Right lung (tissue), 2 donors: ENCODE measurements at regions not wholly inside any gene's neighbourhood (a gene's known extent, or its start where the extent isn't known, plus 50 kb on each side); places are given as distances from the start of the nearest gene placed in this dataset.
"Not testable (repeated sequence)": the region's sequence is repeated elsewhere in the genome, so short reads cannot be mapped to it uniquely, and the experiment has no call there.

Experiments used
- DNase-seq, 2 donors: peaks; one replicate each; pipeline ENCODE4 v3.0.0-alpha.2; 2013

DNA sequence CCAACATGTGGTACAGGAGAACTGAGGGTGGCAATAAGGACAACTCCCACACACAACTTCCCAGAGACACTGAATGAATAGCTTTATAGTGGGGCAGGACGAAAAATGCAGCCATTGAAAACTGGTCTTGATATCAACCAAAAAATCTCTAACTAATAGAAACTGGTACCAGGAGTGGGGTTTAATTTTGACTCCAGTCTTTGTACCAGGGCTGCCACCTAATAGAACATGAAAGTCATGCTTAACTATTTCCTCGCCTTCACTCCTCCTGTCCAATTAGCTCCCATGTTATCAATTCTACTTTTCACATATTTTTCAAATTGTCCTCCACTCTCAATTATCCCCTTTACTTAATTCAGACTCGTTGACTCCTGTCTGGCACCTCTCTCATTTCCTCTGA is 192.0 kb upstream of the ERCC4 start:
- no peak for DNase-seq

GRCh38 chr16:13733561-13733960 is 186.4 kb upstream of the ERCC4 start:
- no peak for DNase-seq

DNA sequence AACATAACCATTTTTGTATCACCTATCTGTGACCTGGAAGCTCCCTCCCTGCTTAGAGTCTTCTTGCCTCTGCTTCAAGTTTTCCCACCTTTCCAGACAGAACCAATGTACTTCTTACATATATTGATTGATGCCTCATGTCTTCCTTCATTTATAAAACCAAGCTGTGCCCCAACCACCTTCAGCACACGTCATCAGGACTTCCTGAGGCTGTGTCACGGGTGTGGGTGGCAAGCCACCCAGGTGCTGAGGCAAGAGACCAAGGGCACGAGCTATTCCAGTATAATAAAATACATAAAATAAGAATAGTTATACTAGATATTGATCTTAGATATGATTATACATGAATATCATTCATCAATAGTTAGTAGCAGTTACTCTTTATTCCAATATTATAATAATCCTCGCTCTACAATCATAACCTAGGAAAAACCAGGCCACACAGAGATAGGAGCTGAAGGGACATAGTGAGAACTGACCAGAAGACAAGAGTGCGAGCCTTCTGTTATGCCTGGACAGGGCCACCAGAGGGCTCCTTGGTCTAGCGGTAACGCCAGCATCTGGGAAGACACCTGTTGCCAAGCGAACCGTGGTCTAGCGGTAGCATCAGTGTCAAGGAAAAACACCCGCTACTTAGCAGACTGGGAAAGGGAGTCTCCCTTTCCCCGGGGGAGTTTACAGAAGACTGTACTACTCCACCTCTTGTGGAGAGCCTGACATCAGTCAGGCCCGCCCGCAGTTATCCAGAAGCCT is 180.2 kb upstream of the ERCC4 start:
- DNase-seq, result not testable (repeated sequence)

DNA sequence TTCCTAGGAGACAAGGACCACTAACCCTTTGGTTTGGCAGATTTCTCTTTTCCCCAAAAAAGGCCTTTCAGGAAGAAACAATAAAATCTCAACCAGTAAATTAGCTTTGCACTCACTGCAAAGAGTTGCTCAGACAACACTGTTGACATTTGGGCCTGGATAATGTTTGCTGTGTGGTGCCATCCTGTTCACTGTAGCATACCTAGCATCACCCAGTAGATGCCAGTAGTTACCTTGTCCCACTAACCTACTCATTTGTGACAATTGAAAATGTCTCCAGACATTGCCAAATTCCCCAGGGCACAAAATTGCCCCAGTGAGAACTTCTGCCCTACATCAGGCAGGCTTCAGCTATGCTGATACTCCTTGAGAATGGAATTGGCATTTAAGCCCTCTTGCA is 177.0 kb upstream of the ERCC4 start:
- no peak for DNase-seq

GRCh38 chr16:13743571-13743970 is 176.4 kb upstream of the ERCC4 start:
- no peak for DNase-seq

GRCh38 chr16:13756411-13757140 is 163.4 kb upstream of the ERCC4 start:
- DNase-seq, result no peak

DNA sequence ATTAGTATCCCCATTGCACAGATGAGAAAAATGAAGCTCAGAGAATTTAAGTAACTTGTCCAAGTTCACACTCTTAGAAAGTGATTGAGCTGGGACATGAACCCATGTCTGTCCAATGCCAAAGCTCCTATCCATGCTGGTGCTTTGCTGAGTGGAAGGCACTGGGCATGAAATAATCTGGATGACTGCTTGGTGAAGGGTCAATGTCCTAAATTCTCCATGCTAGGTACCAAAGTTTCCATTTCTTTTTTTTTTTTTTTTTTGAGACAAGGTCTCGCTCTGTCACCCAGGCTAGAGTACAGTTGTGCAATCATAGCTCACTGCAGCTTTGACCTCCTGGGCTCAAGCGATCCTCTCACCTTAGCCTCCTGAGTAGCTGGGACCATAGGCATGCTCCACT is 153.6 kb upstream of the ERCC4 start:
- no peak for DNase-seq

DNA sequence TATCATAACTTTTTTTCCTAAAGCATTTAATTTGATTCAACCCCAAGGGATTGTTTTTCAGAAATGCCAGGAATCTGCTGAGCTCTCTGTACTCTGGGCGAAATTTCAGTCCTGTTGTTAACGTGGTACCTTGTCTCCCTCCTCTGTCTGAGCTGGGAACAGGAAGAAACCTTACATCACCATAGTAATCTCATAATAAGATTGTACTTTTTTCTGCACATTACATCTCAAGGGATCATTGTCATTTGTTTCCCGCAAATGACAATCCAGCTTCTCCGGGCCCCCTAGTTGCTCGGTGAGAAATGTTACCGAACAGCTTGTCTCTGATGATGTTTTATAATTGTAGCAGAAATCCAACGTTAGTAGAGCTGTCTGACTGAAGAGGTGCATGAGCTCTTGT is 152.7 kb upstream of the ERCC4 start:
- DNase-seq, result no peak

DNA sequence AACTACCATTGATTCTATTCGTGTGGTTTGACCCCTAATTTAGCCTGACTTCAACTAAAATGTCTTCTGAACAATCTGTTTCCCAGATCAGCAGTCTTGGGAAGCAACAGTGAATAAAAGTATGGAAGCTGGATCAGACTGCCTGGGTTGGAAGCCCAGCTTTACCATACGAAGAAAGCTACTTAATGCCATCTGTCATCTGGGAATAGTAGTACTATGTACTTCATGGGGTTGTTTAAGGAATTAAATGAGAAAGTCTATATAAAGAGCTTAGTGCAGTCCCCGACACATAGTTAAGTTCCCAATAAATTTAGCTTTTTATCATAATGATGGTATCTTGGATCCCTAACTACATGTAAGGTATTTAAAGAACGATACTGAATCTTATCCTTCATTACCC is 151.5 kb upstream of the ERCC4 start:
- DNase-seq, result no peak

- no peak for DNase-seq
These were observed 149.5 kb upstream of the ERCC4 start for GRCh38 chr16:13770436-13770835.

GRCh38 chr16:13772782-13773181 is 147.2 kb upstream of the ERCC4 start:
- no peak for DNase-seq

DNA sequence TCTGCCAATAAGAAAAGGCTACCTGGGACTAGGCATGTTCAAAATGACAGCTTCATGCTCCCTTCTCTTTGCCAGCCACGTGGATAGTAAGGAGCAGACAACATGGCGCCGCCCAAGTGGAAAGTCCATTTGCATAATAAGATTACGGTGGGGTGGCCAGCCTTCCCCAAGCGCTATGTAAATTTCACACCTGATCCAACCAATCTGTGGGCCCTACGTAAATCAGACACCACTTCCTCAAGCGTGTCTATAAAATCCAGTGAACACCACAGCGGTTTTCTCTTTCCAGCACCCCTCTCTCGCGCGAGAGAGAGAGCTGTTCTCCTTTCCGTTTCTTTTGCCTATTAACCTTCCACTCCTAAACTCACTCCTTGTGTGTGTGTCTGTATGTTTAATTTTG is 140.3 kb upstream of the ERCC4 start:
- DNase-seq, result no peak

DNA sequence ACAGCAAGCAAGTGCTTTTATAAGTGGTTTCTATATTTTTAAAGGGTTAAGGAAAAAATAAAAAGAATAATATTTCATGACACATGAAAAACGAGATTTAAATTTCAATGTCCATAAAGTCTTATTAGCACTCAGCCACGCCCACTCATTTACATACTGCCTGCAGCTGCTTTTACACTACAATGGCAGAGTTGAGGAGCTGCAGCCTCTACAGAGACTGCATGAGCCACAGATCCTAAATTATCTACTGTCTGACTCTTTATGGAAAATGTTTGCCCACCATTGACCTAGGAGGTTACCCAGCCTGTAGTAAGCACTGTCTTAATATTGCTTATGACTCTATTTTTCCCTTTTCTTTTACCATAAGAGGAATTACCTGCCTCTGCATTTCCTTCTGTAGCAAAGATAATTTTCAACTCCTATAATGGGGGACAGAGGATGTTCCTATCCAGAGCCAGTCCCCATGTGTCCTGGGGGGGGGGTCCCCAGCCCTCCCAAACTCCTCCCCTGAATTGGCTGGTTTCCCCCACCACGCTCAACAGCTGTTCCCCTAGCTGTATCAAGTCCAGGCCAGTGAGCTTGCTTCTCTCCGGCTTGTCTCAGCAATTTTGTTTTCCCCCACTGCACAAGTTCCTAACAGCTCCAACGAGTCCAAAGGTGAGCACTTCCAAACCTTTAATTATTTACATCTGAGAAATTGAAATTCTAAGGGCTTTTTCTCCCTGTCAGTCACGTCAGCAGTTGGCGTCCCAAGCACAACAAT is 139.4 kb upstream of the ERCC4 start:
- DNase-seq, result no peak

DNA sequence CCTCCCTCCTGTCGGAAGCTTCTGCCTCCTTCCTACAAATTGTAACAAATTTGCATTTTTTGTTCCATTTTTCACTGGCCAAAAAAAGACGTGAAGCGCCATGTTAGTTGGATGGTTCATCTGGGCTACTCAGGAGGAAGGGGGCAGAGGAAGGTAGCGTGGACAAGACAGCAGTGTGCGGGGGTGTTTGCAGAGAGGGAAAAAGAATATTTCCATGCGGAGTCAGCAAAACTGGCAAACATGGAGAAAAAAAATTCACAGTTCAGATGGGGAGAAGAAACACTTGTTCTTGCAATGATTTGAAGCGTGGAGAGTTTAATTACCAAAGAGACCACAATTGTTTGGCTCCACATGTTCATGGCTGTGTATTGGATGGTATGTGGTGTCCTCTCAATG is 138.8 kb upstream of the ERCC4 start:
- no peak for DNase-seq

GRCh38 chr16:13781575-13782338 is 138.2 kb upstream of the ERCC4 start:
- DNase-seq, result no peak

- no peak for DNase-seq
These were observed 128.9 kb upstream of the ERCC4 start for GRCh38 chr16:13791095-13791494.

DNA sequence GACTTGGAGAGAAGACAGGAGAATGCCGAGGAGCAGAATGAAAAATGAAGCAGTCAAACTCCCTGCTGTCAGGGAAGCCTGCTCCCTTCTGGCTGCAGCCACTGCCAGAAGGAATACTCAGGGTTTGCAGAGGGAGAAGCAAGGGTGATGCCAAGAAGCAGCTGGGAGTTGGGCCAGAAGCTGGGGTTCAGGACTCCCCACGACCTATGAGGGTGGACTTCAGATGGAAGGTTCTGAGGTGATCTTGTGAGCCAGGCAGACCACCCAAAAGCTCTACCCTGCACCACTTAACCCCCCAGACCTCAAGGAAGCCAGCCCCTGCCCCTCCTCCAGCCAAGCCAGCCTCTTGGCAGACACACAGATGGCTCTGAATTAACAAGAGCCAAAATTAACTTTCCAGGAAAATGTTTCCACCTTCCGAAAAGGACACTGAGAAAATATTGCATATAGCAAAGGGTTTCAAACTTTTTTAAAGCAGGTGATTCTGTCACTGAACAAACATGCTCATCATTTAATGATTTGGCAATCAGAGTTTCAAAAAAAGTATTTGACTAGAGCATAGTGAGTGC is 126.0 kb upstream of the ERCC4 start:
- DNase-seq, result no peak

DNA sequence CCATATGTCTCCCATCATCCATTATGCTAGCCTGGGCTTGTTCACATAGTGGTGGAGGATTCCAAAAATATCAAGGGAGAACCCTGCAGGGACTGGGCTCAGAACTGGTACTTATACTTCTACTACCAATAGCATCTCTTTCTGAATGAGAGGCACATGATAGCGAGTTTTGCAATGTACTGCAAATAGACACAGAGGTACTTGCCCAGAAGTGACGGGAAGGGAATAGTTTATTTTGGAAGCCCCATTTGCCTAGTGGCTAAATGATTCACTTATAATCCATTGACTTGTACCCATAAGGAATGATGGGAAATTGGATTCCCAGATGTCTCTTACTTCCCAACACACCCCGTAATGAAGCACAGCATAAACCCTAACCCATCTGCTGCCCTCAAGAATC is 124.8 kb upstream of the ERCC4 start:
- no peak for DNase-seq

DNA sequence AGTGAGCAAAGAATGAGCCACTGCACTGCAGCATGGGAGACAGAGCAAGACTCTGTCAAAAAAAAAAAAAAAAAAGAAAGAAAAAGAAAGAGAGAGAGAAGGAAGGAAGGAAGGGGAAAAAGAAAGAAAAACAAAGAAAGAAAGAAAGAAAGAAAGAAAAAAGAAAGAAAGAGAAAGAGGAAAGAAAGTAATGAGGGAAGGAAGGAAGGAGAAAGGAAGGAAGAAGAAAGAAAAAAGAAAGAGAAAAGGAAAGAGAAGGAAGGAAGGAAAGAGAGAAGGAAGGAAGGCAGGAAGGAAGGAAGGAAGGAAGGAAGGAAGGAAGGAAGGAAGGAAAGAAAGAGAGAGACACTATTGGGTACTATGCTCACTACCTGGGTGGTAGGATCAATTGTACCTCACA is 122.2 kb upstream of the ERCC4 start:
- no peak for DNase-seq

GRCh38 chr16:13798211-13798610 is 121.7 kb upstream of the ERCC4 start:
- DNase-seq, result no peak

GRCh38 chr16:13803974-13804373 is 116.0 kb upstream of the ERCC4 start:
- DNase-seq, result no peak

DNA sequence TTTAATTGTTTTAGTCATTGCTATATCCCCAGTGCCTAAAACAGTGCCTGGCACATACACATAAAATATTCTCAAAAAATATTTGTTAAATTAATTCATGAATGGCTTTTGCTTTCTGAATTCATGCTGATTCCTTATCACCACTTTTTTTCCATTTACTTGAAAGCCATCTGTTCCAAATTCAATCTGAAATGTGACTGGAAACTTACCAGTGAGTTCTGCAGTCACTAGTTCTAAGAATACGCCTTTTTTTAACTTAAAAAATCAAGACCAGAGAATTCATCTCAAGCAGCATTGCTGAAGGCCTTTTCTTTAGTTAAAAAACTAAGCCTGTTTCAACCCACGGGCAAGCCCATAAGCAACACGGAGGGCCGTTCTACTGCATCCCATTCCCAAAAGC is 114.0 kb upstream of the ERCC4 start:
- no peak for DNase-seq
